IPS DF 4.7 (cell line): ENCODE measurements at regions not wholly inside any gene's neighbourhood (a gene's known extent, or its start where the extent isn't known, plus 50 kb on each side); places are given as distances from the start of the nearest gene placed in this dataset.
"Not testable (repeated sequence)": the region's sequence is repeated elsewhere in the genome, so short reads cannot be mapped to it uniquely, and the experiment has no call there.

Experiments used
- DNase-seq: peaks from one replicate; pipeline ENCODE4 v3.0.0-alpha.2; 2013; ENCODE audit warnings: low spot score; ENCODE audit errors: extremely low read depth

- DNase-seq = not testable (repeated sequence)
Observed at GRCh38 chr21:9000671-9001070, 1520.7 kb upstream of the TPTE start.

GRCh38 chr21:9001890-9002663 lies 1519.3 kb upstream of the TPTE start:
- not testable (repeated sequence) for DNase-seq

- not testable (repeated sequence) for DNase-seq
Observed at GRCh38 chr21:9003909-9004814, 1517.2 kb upstream of the TPTE start.

GRCh38 chr21:9004815-9005518 lies 1516.4 kb upstream of the TPTE start:
- not testable (repeated sequence) for DNase-seq

- not testable (repeated sequence) for DNase-seq
Observed at GRCh38 chr21:9005671-9006070, 1515.7 kb upstream of the TPTE start.

GRCh38 chr21:9006111-9006510 lies 1515.3 kb upstream of the TPTE start:
- not testable (repeated sequence) for DNase-seq

GRCh38 chr21:9006553-9007323 lies 1514.6 kb upstream of the TPTE start:
- not testable (repeated sequence) for DNase-seq

GRCh38 chr21:9008636-9009035 lies 1512.7 kb upstream of the TPTE start:
- DNase-seq = no peak

GRCh38 chr21:9009267-9010016 lies 1511.9 kb upstream of the TPTE start:
- not testable (repeated sequence) for DNase-seq

GRCh38 chr21:9010121-9010795 lies 1511.1 kb upstream of the TPTE start:
- DNase-seq = not testable (repeated sequence)

GRCh38 chr21:9010936-9011890 lies 1510.2 kb upstream of the TPTE start:
- DNase-seq = not testable (repeated sequence)

GRCh38 chr21:9011916-9012315 lies 1509.5 kb upstream of the TPTE start:
- not testable (repeated sequence) for DNase-seq

GRCh38 chr21:9013502-9014242 lies 1507.7 kb upstream of the TPTE start:
- not testable (repeated sequence) for DNase-seq

- not testable (repeated sequence) for DNase-seq
Observed at GRCh38 chr21:9014243-9014734, 1507.1 kb upstream of the TPTE start.

- not testable (repeated sequence) for DNase-seq
Observed at GRCh38 chr21:9015483-9016197, 1505.7 kb upstream of the TPTE start.

- DNase-seq = not testable (repeated sequence)
Observed at GRCh38 chr21:9017206-9017605, 1504.2 kb upstream of the TPTE start.
